Sigmoid colon (tissue), 4 donors: ENCODE measurements at regions not wholly inside any gene's neighbourhood (a gene's known extent, or its start where the extent isn't known, plus 50 kb on each side); places are given as distances from the start of the nearest gene placed in this dataset.

ENCODE experiments used
- CTCF ChIP-seq, 4 experiments: fragments of 450-650 bp in 3 of 4; fragments of 200-600 bp in 1 of 4; IDR thresholded peaks; one replicate each; pipeline ENCODE4 v1.5.1; 2016 to 2019; ENCODE audit warnings: antibody characterized with exemption in 4 of 4, mild to moderate bottlenecking in 3 of 4, moderate library complexity in 2 of 4
- EP300 ChIP-seq, 4 donors: sonication (generic); formaldehyde crosslinking; IDR thresholded peaks; one replicate each; pipeline ENCODE4 v1.6.1; 2017; ENCODE audit warnings: antibody characterized with exemption in 4 of 4
- POLR2A ChIP-seq, 2 donors: fragments of 450-650 bp; IDR thresholded peaks; one replicate each; pipeline ENCODE4 v1.6.1; 2016; ENCODE audit warnings: antibody characterized with exemption in 2 of 2, mild to moderate bottlenecking in 2 of 2, moderate library complexity in 2 of 2
- POLR2AphosphoS5 ChIP-seq, 4 donors: sonication (generic); formaldehyde crosslinking; IDR thresholded peaks; one replicate each; pipeline ENCODE4 v1.6.1; 2017; ENCODE audit warnings: antibody characterized with exemption in 4 of 4

- TF ChIP-seq POLR2A (IDR thresholded peaks at IDR 0.05) (no peak), CTCF (IDR thresholded peaks at IDR 0.05) (no peak), EP300 (IDR thresholded peaks at IDR 0.05) (no peak), POLR2AphosphoS5 (IDR thresholded peaks at IDR 0.05) (no peak)
These were observed 344.9 kb downstream of the ENC1 start for GRCh38 chr5:74295676-74296075.
